Kidney (tissue), 13 donors: ENCODE measurements at regions not wholly inside any gene's neighbourhood (a gene's known extent, or its start where the extent isn't known, plus 50 kb on each side); places are given as distances from the start of the nearest gene placed in this dataset.

ENCODE experiments used
- DNase-seq, 5 donors: peaks; one replicate each; pipeline ENCODE4 v3.0.0-alpha.2; 2013 to 2020
- FAIRE-seq: peaks from 2 replicates; lab custom pipeline; 2012; peaks lifted over from hg19 to GRCh38; lab: Jason Lieb, UNC
- H3K27ac ChIP-seq, 2 donors: one replicate each; pipeline ENCODE4 v1.7.0; 2013; ENCODE audit warnings: low read depth in 2 of 2, low read length in 2 of 2, inconsistent platforms in 1 of 2
- H3K27me3 ChIP-seq: one replicate; pipeline ENCODE4 v1.7.1; 2013; ENCODE audit warnings: low read length, inconsistent platforms; ENCODE audit not compliant: control insufficient read depth, insufficient read depth
- H3K36me3 ChIP-seq, 3 donors: one replicate each; pipeline versions ENCODE4 v1.7.0 to v1.7.1; 2013; ENCODE audit warnings: low read length in 3 of 3, control low read depth in 1 of 3, inconsistent platforms in 1 of 3; ENCODE audit not compliant: insufficient read depth in 3 of 3, control insufficient read depth in 2 of 3
- H3K4me1 ChIP-seq, 3 donors: one replicate each; pipeline versions ENCODE4 v1.7.0 to v1.7.1; 2013; ENCODE audit warnings: low read length in 3 of 3, inconsistent platforms in 1 of 3, low read depth in 1 of 3; ENCODE audit not compliant: control insufficient read depth in 2 of 3, insufficient read depth in 2 of 3
- H3K4me3 ChIP-seq, 3 donors: one replicate each; pipeline versions ENCODE4 v1.7.0 to v1.8.1; 2013; ENCODE audit warnings: low read length in 3 of 3, control low read depth in 1 of 3, inconsistent platforms in 1 of 3
- H3K9ac ChIP-seq, 3 donors: one replicate each; pipeline versions ENCODE4 v1.7.0 to v1.7.1; 2013; ENCODE audit warnings: low read length in 3 of 3, control low read depth in 1 of 3, inconsistent platforms in 1 of 3
- H3K9me3 ChIP-seq, 3 donors: one replicate each; pipeline versions ENCODE4 v1.7.0 to v1.7.1; 2013; ENCODE audit warnings: low read length in 3 of 3, control low read depth in 1 of 3, inconsistent platforms in 1 of 3; ENCODE audit not compliant: control insufficient read depth in 2 of 3, insufficient read depth in 1 of 3
- CTCF ChIP-seq: IDR thresholded peaks from 3 replicates; pipeline ENCODE4 v1.5.1; 2012; ENCODE audit warnings: mild to moderate bottlenecking, moderate library complexity, borderline replicate concordance; ENCODE audit not compliant: insufficient read depth; ENCODE audit errors: extremely low read depth
- intact Hi-C: fragments of 100-400 bp; cut with DNase I; formaldehyde crosslinking; loops from one replicate; pipeline ENCODE4 v1.11.1; 2022
- donor health status: control.
- donor health status: control.
- donor health status: control.
- donor health status: control.
- donor health status: control.
- donor health status: DM: yes; HTN: yes; CAD: no.
- donor health status: Normal renal cell carcinoma (clear cell type).

- DNase-seq (no peak), FAIRE-seq (no peak)
Measured at GRCh38 chr4:11634283-11634682, 205.6 kb upstream of the HS3ST1 start.

GRCh38 chr4:11633430-11633829 is 204.7 kb upstream of the HS3ST1 start:
- intact Hi-C loops = no loop called here
- peaks cover 0 to 1% (median 0%) of the 10 kb centered on the region in 3 donors for H3K9me3 ChIP-seq
- H3K27ac ChIP-seq = no peak overlapping the region
- no peak for TF ChIP-seq CTCF
- H3K9ac ChIP-seq = no peak overlapping the region
- FAIRE-seq (no peak), DNase-seq (no peak)
- H3K4me3 ChIP-seq = no peak overlapping the region
- H3K27me3 ChIP-seq = no peaks in the 10 kb centered on the region
- H3K4me1 ChIP-seq = peaks cover 0 to 12% (median 3%) of the 10 kb centered on the region in 3 donors
- H3K36me3 ChIP-seq = no peaks in the 10 kb centered on the region

More at GRCh38 chr4:11634283-11634682, 205.6 kb upstream of the HS3ST1 start:
- no peak overlapping the region for H3K4me3 ChIP-seq
- no peak overlapping the region for H3K27ac ChIP-seq
- TF ChIP-seq CTCF = no peak
- no peak overlapping the region for H3K9ac ChIP-seq
- H3K36me3 ChIP-seq = no peaks in the 10 kb centered on the region
- intact Hi-C loops = no loop called here
- H3K27me3 ChIP-seq = no peaks in the 10 kb centered on the region
- H3K9me3 ChIP-seq = peaks cover 0 to 8% (median 0%) of the 10 kb centered on the region in 3 donors
- peaks cover 0 to 12% (median 3%) of the 10 kb centered on the region in 3 donors for H3K4me1 ChIP-seq

- no peak for DNase-seq
- Histone ChIP-seq H3K9me3 (no peaks in the 10 kb centered on the region), H3K27ac (no peak overlapping the region), H3K9ac (no peak overlapping the region), H3K27me3 (no peaks in the 10 kb centered on the region), H3K4me1 (peaks cover 0 to 12% (median 3%) of the 10 kb centered on the region in 3 donors), H3K36me3 (no peaks in the 10 kb centered on the region), H3K4me3 (no peak overlapping the region)
- intact Hi-C loops = no loop called here
- FAIRE-seq = no peak
- TF ChIP-seq CTCF = no peak
Measured at GRCh38 chr4:11632483-11632882, 203.8 kb upstream of the HS3ST1 start.

GRCh38 chr4:11632025-11632424 is 203.3 kb upstream of the HS3ST1 start:
- H3K36me3 ChIP-seq = no peaks in the 10 kb centered on the region
- intact Hi-C loops = no loop called here
- H3K9ac ChIP-seq = no peak overlapping the region
- TF ChIP-seq CTCF = no peak
- H3K27me3 ChIP-seq = no peaks in the 10 kb centered on the region
- peak in 2 of 5 donors; percentile 27 to 34 for DNase-seq
- H3K27ac ChIP-seq = no peak overlapping the region
- H3K4me3 ChIP-seq = no peak overlapping the region
- no peak for FAIRE-seq
- H3K9me3 ChIP-seq = no peaks in the 10 kb centered on the region
- H3K4me1 ChIP-seq = peaks cover 0 to 12% (median 3%) of the 10 kb centered on the region in 3 donors
